SK-N-SH (cell line): ENCODE measurements at regions not wholly inside any gene's neighbourhood (a gene's known extent, or its start where the extent isn't known, plus 50 kb on each side); places are given as distances from the start of the nearest gene placed in this dataset.

Experiments used
- MXI1 ChIP-seq: IDR thresholded peaks from 2 replicates; pipeline ENCODE4 v1.6.1; 2012; ENCODE audit warnings: mild to moderate bottlenecking, low read depth, low read length, improper control_type of control experiment
- NFIC ChIP-seq: IDR thresholded peaks from 2 replicates; pipeline ENCODE4 v1.4.0; 2012; ENCODE audit warnings: borderline replicate concordance
- RAD21 ChIP-seq: IDR thresholded peaks from 2 replicates; pipeline ENCODE4 v1.6.1; 2012; ENCODE audit warnings: mild to moderate bottlenecking, low read length
- RCOR1 ChIP-seq: fragments of 150-350 bp; IDR thresholded peaks from 2 replicates; pipeline ENCODE4 v1.6.1; 2017; ENCODE audit warnings: antibody characterized with exemption, low read length
- SIN3A ChIP-seq: IDR thresholded peaks from 2 replicates; pipeline ENCODE4 v1.6.1; 2012; ENCODE audit warnings: low read depth, mild to moderate bottlenecking, low read length, moderate library complexity, borderline replicate concordance
- TF ChIP-seq, protein P1 (sequence below): fragments of 200-600 bp; sonication (generic); IDR thresholded peaks from 2 replicates; pipeline ENCODE4 v1.6.1; 2017; ENCODE audit warnings: antibody characterized with exemption, mild to moderate bottlenecking, moderate library complexity
- TF ChIP-seq, protein P2 (sequence below): IDR thresholded peaks from 2 replicates; pipeline ENCODE4 v1.6.1; 2012; ENCODE audit warnings: mild to moderate bottlenecking, low read depth, low read length, moderate library complexity

GRCh38 chr13:50116430-50116973 is 101.3 kb downstream of the KCNRG start:
- TF ChIP-seq, protein P1, sequence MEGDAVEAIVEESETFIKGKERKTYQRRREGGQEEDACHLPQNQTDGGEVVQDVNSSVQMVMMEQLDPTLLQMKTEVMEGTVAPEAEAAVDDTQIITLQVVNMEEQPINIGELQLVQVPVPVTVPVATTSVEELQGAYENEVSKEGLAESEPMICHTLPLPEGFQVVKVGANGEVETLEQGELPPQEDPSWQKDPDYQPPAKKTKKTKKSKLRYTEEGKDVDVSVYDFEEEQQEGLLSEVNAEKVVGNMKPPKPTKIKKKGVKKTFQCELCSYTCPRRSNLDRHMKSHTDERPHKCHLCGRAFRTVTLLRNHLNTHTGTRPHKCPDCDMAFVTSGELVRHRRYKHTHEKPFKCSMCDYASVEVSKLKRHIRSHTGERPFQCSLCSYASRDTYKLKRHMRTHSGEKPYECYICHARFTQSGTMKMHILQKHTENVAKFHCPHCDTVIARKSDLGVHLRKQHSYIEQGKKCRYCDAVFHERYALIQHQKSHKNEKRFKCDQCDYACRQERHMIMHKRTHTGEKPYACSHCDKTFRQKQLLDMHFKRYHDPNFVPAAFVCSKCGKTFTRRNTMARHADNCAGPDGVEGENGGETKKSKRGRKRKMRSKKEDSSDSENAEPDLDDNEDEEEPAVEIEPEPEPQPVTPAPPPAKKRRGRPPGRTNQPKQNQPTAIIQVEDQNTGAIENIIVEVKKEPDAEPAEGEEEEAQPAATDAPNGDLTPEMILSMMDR = no peak
- TF ChIP-seq, protein P2, sequence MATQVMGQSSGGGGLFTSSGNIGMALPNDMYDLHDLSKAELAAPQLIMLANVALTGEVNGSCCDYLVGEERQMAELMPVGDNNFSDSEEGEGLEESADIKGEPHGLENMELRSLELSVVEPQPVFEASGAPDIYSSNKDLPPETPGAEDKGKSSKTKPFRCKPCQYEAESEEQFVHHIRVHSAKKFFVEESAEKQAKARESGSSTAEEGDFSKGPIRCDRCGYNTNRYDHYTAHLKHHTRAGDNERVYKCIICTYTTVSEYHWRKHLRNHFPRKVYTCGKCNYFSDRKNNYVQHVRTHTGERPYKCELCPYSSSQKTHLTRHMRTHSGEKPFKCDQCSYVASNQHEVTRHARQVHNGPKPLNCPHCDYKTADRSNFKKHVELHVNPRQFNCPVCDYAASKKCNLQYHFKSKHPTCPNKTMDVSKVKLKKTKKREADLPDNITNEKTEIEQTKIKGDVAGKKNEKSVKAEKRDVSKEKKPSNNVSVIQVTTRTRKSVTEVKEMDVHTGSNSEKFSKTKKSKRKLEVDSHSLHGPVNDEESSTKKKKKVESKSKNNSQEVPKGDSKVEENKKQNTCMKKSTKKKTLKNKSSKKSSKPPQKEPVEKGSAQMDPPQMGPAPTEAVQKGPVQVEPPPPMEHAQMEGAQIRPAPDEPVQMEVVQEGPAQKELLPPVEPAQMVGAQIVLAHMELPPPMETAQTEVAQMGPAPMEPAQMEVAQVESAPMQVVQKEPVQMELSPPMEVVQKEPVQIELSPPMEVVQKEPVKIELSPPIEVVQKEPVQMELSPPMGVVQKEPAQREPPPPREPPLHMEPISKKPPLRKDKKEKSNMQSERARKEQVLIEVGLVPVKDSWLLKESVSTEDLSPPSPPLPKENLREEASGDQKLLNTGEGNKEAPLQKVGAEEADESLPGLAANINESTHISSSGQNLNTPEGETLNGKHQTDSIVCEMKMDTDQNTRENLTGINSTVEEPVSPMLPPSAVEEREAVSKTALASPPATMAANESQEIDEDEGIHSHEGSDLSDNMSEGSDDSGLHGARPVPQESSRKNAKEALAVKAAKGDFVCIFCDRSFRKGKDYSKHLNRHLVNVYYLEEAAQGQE = no peak
- TF ChIP-seq MXI1 = no peak
- no peak for TF ChIP-seq RCOR1
- no peak for TF ChIP-seq RAD21
- no peak for TF ChIP-seq NFIC
- no peak for TF ChIP-seq SIN3A
